SK-N-MC (cell line): ENCODE measurements at regions not wholly inside any gene's neighbourhood (a gene's known extent, or its start where the extent isn't known, plus 50 kb on each side); places are given as distances from the start of the nearest gene placed in this dataset.
A peak's percentile ranks its signal among the peaks of the same experiment; 100 is the strongest.

Source experiments
- DNase-seq: peaks from one replicate; pipeline ENCODE4 v3.0.0-alpha.2; 2011; ENCODE audit warnings: low read depth, low spot score
- H3K27ac ChIP-seq: fragments of 200-600 bp; sonication (generic); 2 replicates; pipeline ENCODE4 v1.5.1; 2016; ENCODE audit warnings: mixed run types
- H3K36me3 ChIP-seq: fragments of 200-600 bp; sonication (generic); 2 replicates; pipeline ENCODE4 v1.6.1; 2017; ENCODE audit warnings: antibody characterized with exemption, low read length, mixed read lengths; ENCODE audit not compliant: insufficient read depth
- H3K4me3 ChIP-seq: fragments of 200-600 bp; sonication (generic); 2 replicates; pipeline ENCODE4 v1.5.1; 2016
- H3K9ac ChIP-seq: fragments of 200-600 bp; sonication (generic); 2 replicates; pipeline ENCODE4 v1.8.0; 2017; ENCODE audit warnings: mixed run types, mixed read lengths; ENCODE audit not compliant: insufficient read length
- H3K9me3 ChIP-seq: fragments of 200-600 bp; sonication (generic); 2 replicates; pipeline ENCODE4 v1.6.1; 2017; ENCODE audit warnings: low read depth, mild to moderate bottlenecking, antibody characterized with exemption, low read length, moderate library complexity, mixed read lengths
- EZH2 ChIP-seq: fragments of 200-600 bp; sonication (generic); IDR thresholded peaks from one replicate; pipeline ENCODE4 v1.6.1; 2017; ENCODE audit warnings: antibody characterized with exemption
- FOXP2 ChIP-seq: optimal IDR thresholded peaks from 2 replicates; pipeline ENCODE3; 2011; ENCODE audit warnings: mild to moderate bottlenecking, moderate library complexity; ENCODE audit not compliant: insufficient read depth; ENCODE audit errors: extremely low read length, control extremely low read depth
- POLR2AphosphoS5 ChIP-seq: IDR thresholded peaks from 2 replicates; pipeline ENCODE4 v1.6.1; 2012; ENCODE audit warnings: mild to moderate bottlenecking, low read depth, low read length, borderline replicate concordance

- H3K9ac ChIP-seq: no peak overlapping the region
- DNase-seq: no peak
- no peaks in the 10 kb centered on the region for H3K36me3 ChIP-seq
- TF ChIP-seq POLR2AphosphoS5 (no peak), FOXP2 (no peak), EZH2 (no peak)
- H3K9me3 ChIP-seq: no peaks in the 10 kb centered on the region
- no peak overlapping the region for H3K27ac ChIP-seq
- H3K4me3 ChIP-seq: no peak overlapping the region
These were observed 563.5 kb downstream of the TAF11L14 start for GRCh38 chr5:18197734-18198133.

DNA sequence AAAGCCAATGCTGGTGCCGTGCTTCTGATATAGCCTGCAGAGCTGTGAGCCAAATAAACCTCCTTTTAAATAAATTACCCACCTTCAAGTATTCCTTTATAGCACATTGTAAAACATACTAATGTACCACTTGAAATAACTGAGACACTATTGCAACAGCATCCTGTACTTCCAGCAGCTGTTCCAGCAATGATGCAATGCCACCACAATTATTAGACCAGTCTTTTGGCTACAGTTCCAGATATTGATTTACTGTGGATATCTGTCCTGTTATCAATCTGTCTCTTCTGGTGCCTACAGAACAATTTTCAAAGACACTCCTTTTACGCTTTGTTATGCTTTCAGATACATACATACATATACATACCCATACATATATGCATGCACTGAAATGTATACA lies 567.9 kb downstream of the TAF11L14 start:
- TF ChIP-seq EZH2 (no peak), FOXP2 (no peak), POLR2AphosphoS5 (no peak)
- H3K9me3 ChIP-seq: no peaks in the 10 kb centered on the region
- DNase-seq: peak; percentile 32

GRCh38 chr5:18203296-18203695 lies 569.0 kb downstream of the TAF11L14 start:
- Histone ChIP-seq H3K9me3 (no peaks in the 10 kb centered on the region), H3K4me3 (no peak overlapping the region), H3K9ac (no peak overlapping the region), H3K36me3 (no peaks in the 10 kb centered on the region), H3K27ac (no peak overlapping the region)
- TF ChIP-seq FOXP2 (no peak), EZH2 (no peak), POLR2AphosphoS5 (no peak)
- no peak for DNase-seq

More for the DNA sequence above, 567.9 kb downstream of the TAF11L14 start:
- Histone ChIP-seq H3K4me3 (no peak overlapping the region), H3K9ac (no peak overlapping the region), H3K36me3 (no peaks in the 10 kb centered on the region), H3K27ac (peak overlapping the region; percentile 22)

DNA sequence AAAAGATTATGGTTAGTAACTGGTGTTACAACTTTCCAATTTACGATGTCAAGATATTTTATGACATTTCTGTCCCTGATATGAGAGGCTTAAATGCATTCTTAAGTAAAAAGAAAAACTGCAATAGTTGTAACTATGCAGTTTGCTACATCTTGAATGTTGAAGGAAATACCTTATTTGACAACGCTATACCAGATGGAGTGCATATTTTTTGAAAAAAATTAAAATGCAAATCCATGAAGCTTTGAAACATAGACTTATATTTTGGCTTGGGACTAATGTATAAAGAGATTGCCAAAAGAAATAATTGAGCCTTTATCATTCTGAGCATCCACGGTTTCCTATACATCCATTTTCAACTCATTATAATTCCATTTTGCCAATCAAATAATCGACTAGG lies 579.4 kb downstream of the TAF11L14 start:
- Histone ChIP-seq H3K9ac (no peak overlapping the region), H3K36me3 (no peaks in the 10 kb centered on the region), H3K9me3 (no peaks in the 10 kb centered on the region), H3K27ac (no peak overlapping the region), H3K4me3 (no peak overlapping the region)
- TF ChIP-seq EZH2: no peak
- TF ChIP-seq POLR2AphosphoS5: no peak
- no peak for TF ChIP-seq FOXP2
- no peak for DNase-seq

DNA sequence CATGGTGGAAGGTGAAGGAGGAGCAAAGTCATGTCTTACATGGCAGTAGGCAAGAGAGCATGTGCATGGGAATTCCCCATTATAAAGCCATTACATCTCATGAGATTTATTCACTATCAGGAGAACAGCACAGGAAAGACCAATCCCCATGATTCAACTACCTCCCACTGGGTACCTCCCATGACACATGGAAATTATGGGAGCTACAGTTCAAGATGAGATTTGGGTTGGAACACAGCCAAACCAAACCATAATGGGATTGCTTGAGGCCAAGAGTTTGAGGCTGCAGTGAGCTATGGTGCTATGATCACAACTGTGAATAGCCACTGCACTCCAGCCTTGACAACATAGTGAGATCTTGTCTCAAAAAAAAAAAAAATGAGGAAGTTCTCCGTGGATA lies 581.8 kb downstream of the TAF11L14 start:
- no peak overlapping the region for H3K27ac ChIP-seq
- no peak overlapping the region for H3K4me3 ChIP-seq
- TF ChIP-seq FOXP2 (no peak), POLR2AphosphoS5 (no peak), EZH2 (no peak)
- 0 out of 2 replicates have a peak, but pooled peaks cover 6% of the 10 kb centered on the region for H3K9me3 ChIP-seq
- DNase-seq: peak; percentile 22
- H3K36me3 ChIP-seq: no peaks in the 10 kb centered on the region
- no peak overlapping the region for H3K9ac ChIP-seq

- Histone ChIP-seq H3K27ac (no peak overlapping the region), H3K36me3 (no peaks in the 10 kb centered on the region), H3K4me3 (no peak overlapping the region), H3K9me3 (0 out of 2 replicates have a peak, but pooled peaks cover 6% of the 10 kb centered on the region), H3K9ac (no peak overlapping the region)
- no peak for DNase-seq
- TF ChIP-seq FOXP2: no peak
- no peak for TF ChIP-seq EZH2
- TF ChIP-seq POLR2AphosphoS5: no peak
These were observed 582.5 kb downstream of the TAF11L14 start for GRCh38 chr5:18216729-18217128.

GRCh38 chr5:18219241-18219640 lies 585.0 kb downstream of the TAF11L14 start:
- Histone ChIP-seq H3K27ac (no peak overlapping the region), H3K9me3 (0 out of 2 replicates have a peak, but pooled peaks cover 6% of the 10 kb centered on the region), H3K9ac (no peak overlapping the region), H3K4me3 (no peak overlapping the region), H3K36me3 (no peaks in the 10 kb centered on the region)
- DNase-seq: no peak
- TF ChIP-seq POLR2AphosphoS5 (no peak), EZH2 (no peak), FOXP2 (no peak)

DNA sequence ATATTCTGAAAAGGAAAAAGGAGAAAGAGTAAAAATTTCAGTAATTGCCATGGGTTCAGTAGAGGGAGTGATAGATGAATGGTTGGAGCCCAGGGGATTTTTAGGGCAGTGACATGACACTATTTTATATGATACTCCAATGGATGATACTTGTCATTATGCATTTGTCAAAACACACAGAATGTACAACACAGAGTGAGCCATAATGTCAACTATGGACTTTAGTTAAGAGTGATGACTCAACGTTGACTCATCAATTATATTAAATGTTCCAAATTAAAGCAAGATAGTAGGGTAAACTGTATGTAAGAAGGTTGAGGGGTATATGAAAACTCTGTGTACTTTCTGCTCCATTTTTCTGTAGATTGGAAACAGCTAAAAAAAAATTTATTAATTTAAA lies 586.4 kb downstream of the TAF11L14 start:
- Histone ChIP-seq H3K36me3 (no peaks in the 10 kb centered on the region), H3K9me3 (0 out of 2 replicates have a peak, but pooled peaks cover 6% of the 10 kb centered on the region), H3K27ac (no peak overlapping the region), H3K4me3 (no peak overlapping the region), H3K9ac (no peak overlapping the region)
- TF ChIP-seq FOXP2 (no peak), EZH2 (no peak), POLR2AphosphoS5 (no peak)
- no peak for DNase-seq

DNA sequence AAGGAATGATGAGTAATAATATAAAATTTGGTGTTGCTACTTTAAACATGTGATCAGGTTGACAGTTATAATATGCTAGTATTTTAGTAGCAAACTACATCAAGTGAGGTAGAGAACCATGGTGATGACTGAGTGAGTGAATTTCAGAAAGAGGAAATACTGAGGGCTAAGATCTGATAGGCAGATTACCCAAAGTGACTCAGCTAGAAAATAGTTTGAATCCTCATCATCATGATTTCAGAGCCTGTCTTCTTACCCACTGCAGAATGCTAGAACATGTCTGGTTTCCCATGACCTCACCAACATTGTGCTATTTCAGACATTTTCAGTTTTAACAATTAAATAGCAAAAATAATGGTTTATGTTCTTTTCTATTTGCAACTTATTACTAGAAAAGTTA lies 602.1 kb downstream of the TAF11L14 start:
- no peaks in the 10 kb centered on the region for H3K9me3 ChIP-seq
- no peak for DNase-seq
- no peak overlapping the region for H3K27ac ChIP-seq
- no peak overlapping the region for H3K4me3 ChIP-seq
- no peak for TF ChIP-seq FOXP2
- TF ChIP-seq POLR2AphosphoS5: no peak
- TF ChIP-seq EZH2: no peak
- H3K9ac ChIP-seq: no peak overlapping the region
- no peaks in the 10 kb centered on the region for H3K36me3 ChIP-seq
